Thyroid gland (tissue), 4 donors: ENCODE measurements at regions not wholly inside any gene's neighbourhood (a gene's known extent, or its start where the extent isn't known, plus 50 kb on each side); places are given as distances from the start of the nearest gene placed in this dataset.

Experiments
- CTCF ChIP-seq, 6 experiments: fragments of 200-600 bp in 3 of 6; fragments of 450-650 bp in 3 of 6; sonication (generic) in 3 of 6; IDR thresholded peaks; one replicate each; pipeline ENCODE4 v1.5.1; 2016 to 2019; ENCODE audit warnings: antibody characterized with exemption in 6 of 6, mild to moderate bottlenecking in 2 of 6, inconsistent platforms in 1 of 6, moderate library complexity in 1 of 6
- POLR2A ChIP-seq, 2 donors: fragments of 450-650 bp; IDR thresholded peaks; one replicate each; pipeline ENCODE4 v1.6.1; 2017; ENCODE audit warnings: antibody characterized with exemption in 2 of 2, mild to moderate bottlenecking in 2 of 2, moderate library complexity in 1 of 2

- no peak for TF ChIP-seq CTCF (IDR thresholded peaks at IDR 0.05)
- no peak for TF ChIP-seq POLR2A (IDR thresholded peaks at IDR 0.05)
Measured at GRCh38 chr1:175829845-175830244, 86.5 kb upstream of the TNR start.
